Fibroblast of upper back skin (primary cell): ENCODE measurements at regions not wholly inside any gene's neighbourhood (a gene's known extent, or its start where the extent isn't known, plus 50 kb on each side); places are given as distances from the start of the nearest gene placed in this dataset.
A peak's percentile ranks its signal among the peaks of the same experiment; 100 is the strongest.
"Not testable (repeated sequence)": the region's sequence is repeated elsewhere in the genome, so short reads cannot be mapped to it uniquely, and the experiment has no call there.

ENCODE experiments used
- DNase-seq: peaks from one replicate; pipeline ENCODE4 v3.0.0-alpha.2; 2013

DNA sequence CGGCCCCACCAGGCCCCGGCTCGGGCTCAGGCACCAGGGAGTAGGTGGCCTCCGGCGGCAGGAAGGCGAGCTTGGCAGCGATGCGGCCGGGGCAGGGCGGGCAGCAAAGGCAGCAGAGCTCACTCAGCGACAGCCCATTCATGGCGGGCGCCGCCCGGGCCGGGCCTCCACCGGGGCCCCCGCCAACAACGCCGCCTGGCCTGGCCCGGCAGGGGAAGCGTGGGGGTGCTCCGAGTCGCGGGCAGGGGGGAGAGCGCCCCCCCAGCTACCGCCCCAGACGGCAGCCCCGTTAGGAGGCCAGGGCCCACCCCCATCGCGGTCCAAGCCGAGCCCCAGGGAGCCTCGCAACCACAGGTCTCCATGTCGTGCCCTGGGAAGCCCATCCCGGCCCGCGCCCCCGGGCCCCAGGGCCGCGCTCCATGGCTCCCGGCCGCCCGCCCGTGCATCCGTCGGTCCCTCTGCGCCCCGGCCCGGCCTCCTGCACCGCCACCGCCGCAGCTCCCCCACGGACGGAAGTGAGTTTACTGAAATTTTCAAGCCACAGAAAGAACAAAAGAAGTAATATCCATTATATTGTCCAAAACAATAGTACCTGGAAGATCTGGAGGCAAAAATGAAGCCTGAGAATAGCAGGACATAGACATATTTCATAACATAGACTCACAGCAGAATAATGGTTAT, 126.6 kb upstream of the VPREB1 start:
- DNase-seq = not testable (repeated sequence)

- DNase-seq = not testable (repeated sequence)
Measured at GRCh38 chr22:22116997-22117770, 127.4 kb upstream of the VPREB1 start.

DNA sequence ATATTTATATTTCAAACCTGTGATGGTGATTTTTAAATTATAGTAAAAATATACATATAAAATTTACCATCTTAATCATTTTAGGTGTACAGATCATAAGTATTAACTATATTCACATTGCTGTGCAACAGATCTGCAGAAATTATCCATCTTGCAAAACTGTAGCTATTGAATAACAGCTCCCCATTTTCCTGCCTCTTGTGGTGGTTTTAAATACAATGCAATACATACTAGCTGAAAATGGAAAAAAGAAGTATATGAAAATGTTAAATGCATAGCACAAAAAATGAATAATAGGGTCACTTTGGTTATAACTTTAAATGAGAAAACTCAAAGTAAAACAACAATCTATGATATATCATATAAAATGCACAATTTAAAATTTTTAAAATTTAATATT, 130.9 kb upstream of the VPREB1 start:
- no peak for DNase-seq

DNA sequence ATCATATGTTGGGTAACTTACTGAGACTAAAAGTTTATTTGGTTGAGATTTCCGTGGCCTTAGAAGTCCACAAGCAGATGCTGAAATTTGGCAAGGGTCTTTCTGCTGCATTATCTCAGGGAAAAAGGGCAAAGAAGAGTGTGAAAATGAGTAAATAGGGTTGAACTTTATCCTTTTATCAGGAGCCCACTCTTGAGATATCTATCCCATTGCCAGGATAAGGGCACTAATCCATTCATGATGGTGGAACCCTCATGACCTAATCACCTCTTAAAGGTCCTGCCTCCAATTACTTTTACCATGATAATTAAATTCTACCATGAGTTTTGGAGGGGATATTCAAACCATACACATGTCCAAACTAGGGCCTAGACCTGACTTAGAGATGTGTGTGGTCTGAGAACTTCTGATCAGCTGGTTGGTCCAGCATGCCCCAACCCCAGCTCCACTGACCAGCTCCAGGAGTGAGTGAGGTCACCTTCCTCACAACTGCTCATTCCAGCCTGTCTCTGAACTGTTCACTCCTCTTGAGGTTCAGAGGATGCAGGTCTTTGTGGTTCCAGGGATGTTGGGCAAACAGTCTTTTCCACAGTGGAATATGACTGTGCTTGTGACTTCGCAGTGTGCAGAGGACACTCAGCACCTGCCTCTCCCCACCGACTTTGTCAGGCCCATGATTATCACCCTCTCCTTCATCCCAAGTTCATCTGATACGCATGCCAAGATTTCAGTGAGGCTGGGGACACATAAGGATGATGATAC, 130.1 kb upstream of the TOP3B start:
- no peak for DNase-seq

DNA sequence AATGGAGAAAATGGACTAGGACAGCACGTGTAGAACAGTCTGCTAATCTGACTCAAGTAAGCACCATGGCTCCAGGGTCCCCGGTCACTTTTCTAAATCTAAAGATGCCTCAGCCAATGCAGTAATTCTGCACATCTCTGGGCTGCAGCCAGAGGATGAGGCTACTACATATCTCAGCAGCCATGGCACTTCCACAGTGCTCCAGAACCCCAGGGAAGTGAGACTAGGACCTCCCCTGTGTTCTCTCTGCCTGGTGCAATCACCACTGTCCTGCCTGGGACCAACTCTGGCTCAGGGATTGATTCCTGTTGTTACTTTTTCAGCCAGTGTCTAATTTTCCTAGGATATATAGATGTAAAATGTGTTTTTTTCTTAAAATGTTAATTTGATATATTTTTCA, 129.4 kb upstream of the TOP3B start:
- no peak for DNase-seq

- peak; percentile 77 for DNase-seq
Measured at GRCh38 chr22:22111267-22111751, 128.7 kb upstream of the TOP3B start.

DNA sequence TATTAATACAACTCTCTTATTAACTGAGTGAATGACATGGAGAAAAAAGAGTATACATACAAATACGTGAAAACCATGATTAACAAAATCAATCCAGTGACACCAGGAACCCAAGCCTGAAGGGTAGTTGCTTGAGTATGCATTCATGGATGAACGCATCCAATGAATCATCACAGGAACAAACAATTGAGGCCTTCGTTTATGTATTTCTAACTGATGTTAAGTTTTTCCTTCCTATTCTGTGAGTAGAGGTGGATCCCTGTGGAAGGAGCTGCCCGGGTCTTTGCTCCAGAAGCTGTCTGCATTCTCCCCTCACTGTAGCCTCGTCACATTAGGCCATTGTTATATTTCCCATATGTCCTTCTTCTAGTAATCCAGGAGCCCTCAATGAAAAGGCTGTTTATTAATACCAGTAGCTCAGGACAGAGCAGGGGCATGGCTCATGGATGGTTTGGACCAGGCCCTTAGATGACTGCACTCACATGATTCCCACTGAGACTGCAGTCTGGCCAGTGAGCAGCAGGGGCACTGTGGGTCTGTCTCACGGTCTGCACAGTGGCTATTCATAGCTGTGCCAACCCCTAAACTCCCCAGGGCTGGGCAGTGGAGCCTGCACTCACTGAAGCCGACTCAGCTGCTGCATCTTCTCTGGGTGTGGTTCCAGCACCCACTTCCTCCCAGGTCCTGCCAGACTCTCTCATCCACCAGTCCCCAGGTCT, 128.1 kb upstream of the TOP3B start:
- DNase-seq = peak; percentile 57

DNA sequence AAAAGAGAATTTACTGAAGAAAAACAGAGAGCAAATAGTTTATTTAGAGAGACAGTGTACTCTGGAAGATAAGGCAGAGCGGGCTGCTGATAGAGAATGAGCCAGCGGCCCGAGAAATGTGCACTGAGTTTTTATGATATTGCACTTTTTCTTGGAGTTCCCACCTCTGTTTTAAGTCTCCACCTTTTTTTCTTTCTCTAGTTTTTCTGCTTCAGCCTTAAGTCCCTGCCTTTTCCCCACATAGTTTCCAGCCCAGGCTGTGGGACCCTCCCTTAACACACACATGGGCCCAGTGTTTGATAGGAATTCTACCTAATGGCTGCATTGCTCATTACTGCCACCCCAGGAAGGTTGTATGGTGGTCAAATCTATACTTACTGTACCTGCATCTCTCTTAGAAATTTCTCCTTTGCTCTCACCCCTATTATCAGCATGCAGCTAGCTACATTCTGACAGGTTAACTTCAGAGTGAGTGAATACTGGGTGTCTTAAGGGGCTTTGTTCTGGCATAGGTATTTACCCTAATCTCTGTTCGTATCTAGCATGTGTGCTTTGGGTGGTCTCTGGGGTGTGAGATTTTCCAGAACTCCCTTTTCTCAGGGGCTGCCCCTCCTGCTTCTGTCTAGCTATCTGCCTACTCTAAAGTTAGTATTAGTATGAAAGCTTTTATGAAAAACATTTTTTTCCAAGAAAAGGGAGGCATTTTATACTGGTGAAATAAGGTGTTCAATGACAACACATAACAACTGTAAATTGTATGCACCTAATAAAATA, 127.3 kb upstream of the TOP3B start:
- no peak for DNase-seq

GRCh38 chr22:22106855-22107254, 124.3 kb upstream of the TOP3B start:
- no peak for DNase-seq

DNA sequence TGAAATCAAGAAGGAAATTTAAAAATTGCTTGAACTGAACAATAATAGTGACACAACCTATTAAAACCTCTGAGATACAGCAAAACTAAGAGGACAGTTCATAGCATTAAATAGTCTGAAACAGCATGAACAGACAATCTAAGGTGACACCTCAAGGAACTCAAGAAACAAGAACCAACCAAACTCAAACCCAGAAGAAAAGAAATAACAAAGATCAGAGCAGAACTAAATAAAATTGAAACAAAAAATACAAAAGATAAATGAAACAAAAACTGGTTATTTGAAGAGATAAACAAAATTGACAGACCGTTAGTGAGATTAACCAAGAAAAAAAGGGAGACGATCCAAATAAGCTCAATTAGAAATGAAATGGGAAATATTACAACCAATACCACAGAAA, 122.8 kb upstream of the TOP3B start:
- DNase-seq = no peak

DNA sequence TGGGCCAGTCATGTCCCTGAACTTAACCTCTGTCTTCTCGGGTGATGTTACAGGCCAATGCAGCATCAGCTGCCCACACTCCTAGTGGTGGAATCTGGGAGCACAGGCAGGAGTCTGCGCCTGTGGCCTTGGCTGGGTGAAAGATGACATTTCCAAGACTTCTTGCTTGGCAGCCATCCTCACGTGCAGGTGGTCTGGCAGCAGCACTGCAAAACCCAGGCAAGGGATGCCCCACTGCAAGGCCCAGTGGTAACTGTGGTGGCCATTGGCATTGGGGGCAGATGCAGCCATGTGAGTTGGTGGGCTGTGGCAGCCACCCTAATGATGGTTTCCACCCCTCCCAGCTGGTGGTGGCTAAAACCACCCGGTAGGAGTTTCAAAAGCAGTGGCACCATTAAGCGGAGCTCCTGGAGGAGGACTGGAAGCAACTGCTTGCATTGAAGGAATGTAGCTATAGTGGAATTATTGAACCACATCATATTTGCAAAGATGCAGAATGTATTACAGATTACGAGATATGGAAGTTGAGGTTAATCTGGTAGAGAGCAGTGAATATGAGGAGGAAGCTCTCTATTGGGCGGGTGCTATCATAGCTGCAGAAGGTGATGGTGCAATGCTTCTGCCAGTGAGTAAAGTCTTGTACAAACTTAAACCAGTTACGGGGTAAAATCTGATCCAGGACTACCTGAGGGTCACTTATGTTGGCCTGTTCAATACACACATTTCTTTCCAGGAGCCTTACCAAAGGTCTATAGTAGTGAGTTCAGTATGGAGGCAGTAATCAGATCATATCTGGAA, 120.7 kb upstream of the TOP3B start:
- DNase-seq = no peak

GRCh38 chr22:22099833-22100812, 117.5 kb upstream of the TOP3B start:
- no peak for DNase-seq

DNA sequence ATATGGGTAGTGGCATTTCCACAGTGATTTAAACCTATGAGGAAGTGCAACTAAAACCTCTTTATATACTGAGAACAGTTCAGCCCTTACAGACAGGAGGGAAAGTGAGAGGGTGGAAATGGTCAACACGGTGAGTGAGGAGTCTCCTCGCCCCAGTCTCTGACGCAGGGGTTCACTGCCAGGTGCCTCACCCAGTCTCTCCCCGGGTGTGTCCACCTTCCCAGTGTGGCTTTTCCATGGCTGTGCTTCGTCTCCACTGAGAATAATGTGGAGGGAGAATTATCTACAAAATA, 116.6 kb upstream of the TOP3B start:
- no peak for DNase-seq

- DNase-seq = no peak
Measured at GRCh38 chr22:22098457-22099193, 116.0 kb upstream of the TOP3B start.

- no peak for DNase-seq
Measured at GRCh38 chr22:22097727-22098228, 115.2 kb upstream of the TOP3B start.

GRCh38 chr22:22094921-22095320, 112.3 kb upstream of the TOP3B start:
- DNase-seq = no peak

DNA sequence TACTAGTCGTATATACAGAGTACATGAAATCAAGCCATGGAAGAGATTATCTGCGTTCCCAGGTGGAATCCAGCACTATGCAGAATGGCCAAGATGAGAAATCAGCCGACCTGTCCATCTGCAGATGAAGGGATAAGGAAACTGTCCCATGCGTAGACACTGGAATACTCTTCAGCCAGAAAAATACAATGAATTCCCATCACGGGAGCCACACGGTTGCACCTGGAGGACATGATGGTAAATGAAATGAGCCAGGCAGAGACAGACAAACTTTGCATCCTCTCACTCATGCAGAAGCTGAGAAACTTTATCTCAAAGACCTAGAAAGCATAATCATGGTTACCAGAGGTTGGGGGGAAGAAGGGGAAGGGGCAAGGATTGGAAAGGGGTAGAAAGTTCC, 111.9 kb upstream of the TOP3B start:
- no peak for DNase-seq

GRCh38 chr22:22093743-22094142, 111.2 kb upstream of the TOP3B start:
- DNase-seq = no peak

GRCh38 chr22:22092974-22093373, 110.4 kb upstream of the TOP3B start:
- no peak for DNase-seq
